ENCODE measurements at regions not wholly inside any gene's neighbourhood (a gene's known extent, or its start where the extent isn't known, plus 50 kb on each side); places are given as distances from the start of the nearest gene placed in this dataset.

GRCh38 chr15:67979281-67979680 is 74.8 kb upstream of the PIAS1 start:
- CTCF ChIA-PET, result interaction anchor here (2.7 kb wide), 1 partner anchor 11 kb away, joined by 8 read pairs; no protein-coding TSS in a partner anchor
- POLR2A ChIA-PET, result no interaction called here
- DNase-seq (ENCODE audit: extremely low spot score), result no peak
- no peak for TF ChIP-seq CTCF (IDR thresholded peaks at IDR 0.05; ENCODE audit: control extremely low read depth, extremely low read depth, low read depth, missing control alignments)

- no peak for DNase-seq (ENCODE audit: extremely low spot score)
- POLR2A ChIA-PET, result no interaction called here
- CTCF ChIA-PET, result no interaction called here
- TF ChIP-seq CTCF (IDR thresholded peaks at IDR 0.05; ENCODE audit: control extremely low read depth, extremely low read depth, low read depth, missing control alignments), result no peak
These were observed 73.9 kb upstream of the PIAS1 start for GRCh38 chr15:67980171-67980570.

GRCh38 chr15:67980773-67981685 is 73.1 kb upstream of the PIAS1 start:
- no peak for TF ChIP-seq CTCF (IDR thresholded peaks at IDR 0.05; ENCODE audit: control extremely low read depth, extremely low read depth, low read depth, missing control alignments)
- CTCF ChIA-PET, result interaction anchor here (0.9 to 1.4 kb wide), 2 partner anchors 13 to 18 kb away, joined by 4 to 5 read pairs; no protein-coding TSS in a partner anchor
- POLR2A ChIA-PET, result no interaction called here
- DNase-seq (ENCODE audit: extremely low spot score), result no peak

GRCh38 chr15:67981848-67982247 is 72.3 kb upstream of the PIAS1 start:
- ChIA-PET POLR2A (no interaction called here), CTCF (interaction anchor here (0.9 to 1.4 kb wide), 4 partner anchors 8 to 119 kb away, joined by 3 to 5 read pairs (median 4); no protein-coding TSS in a partner anchor)
- DNase-seq (ENCODE audit: extremely low spot score), result no peak
- TF ChIP-seq CTCF (IDR thresholded peaks at IDR 0.05; ENCODE audit: control extremely low read depth, extremely low read depth, low read depth, missing control alignments), result no peak

- ChIA-PET CTCF (interaction anchor here (1.0 to 1.1 kb wide), 2 partner anchors 12 to 25 kb away, joined by 3 read pairs; no protein-coding TSS in a partner anchor), POLR2A (no interaction called here)
- TF ChIP-seq CTCF (IDR thresholded peaks at IDR 0.05; ENCODE audit: control extremely low read depth, extremely low read depth, low read depth, missing control alignments), result no peak
- no peak for DNase-seq (ENCODE audit: extremely low spot score)
These were observed 62.4 kb upstream of the PIAS1 start for GRCh38 chr15:67991706-67992105.

- no peak for TF ChIP-seq CTCF (IDR thresholded peaks at IDR 0.05; ENCODE audit: control extremely low read depth, extremely low read depth, low read depth, missing control alignments)
- ChIA-PET CTCF (interaction anchor here (1.0 kb wide), 1 partner anchor 12 kb away, joined by 3 read pairs; no protein-coding TSS in a partner anchor), POLR2A (interaction anchor here (0.6 kb wide), 1 partner anchor 61 kb away, joined by 6 read pairs; the partner anchor contains the start of gene PIAS1)
- no peak for DNase-seq (ENCODE audit: extremely low spot score)
These were observed 61.7 kb upstream of the PIAS1 start for GRCh38 chr15:67992411-67992810.

All from GM10248 (cell line).